Left kidney (tissue), 1 donor: ENCODE measurements at regions not wholly inside any gene's neighbourhood (a gene's known extent, or its start where the extent isn't known, plus 50 kb on each side); places are given as distances from the start of the nearest gene placed in this dataset.

Source experiments
- DNase-seq: peaks from one replicate; pipeline ENCODE4 v3.0.0-alpha.2; 2013

DNA sequence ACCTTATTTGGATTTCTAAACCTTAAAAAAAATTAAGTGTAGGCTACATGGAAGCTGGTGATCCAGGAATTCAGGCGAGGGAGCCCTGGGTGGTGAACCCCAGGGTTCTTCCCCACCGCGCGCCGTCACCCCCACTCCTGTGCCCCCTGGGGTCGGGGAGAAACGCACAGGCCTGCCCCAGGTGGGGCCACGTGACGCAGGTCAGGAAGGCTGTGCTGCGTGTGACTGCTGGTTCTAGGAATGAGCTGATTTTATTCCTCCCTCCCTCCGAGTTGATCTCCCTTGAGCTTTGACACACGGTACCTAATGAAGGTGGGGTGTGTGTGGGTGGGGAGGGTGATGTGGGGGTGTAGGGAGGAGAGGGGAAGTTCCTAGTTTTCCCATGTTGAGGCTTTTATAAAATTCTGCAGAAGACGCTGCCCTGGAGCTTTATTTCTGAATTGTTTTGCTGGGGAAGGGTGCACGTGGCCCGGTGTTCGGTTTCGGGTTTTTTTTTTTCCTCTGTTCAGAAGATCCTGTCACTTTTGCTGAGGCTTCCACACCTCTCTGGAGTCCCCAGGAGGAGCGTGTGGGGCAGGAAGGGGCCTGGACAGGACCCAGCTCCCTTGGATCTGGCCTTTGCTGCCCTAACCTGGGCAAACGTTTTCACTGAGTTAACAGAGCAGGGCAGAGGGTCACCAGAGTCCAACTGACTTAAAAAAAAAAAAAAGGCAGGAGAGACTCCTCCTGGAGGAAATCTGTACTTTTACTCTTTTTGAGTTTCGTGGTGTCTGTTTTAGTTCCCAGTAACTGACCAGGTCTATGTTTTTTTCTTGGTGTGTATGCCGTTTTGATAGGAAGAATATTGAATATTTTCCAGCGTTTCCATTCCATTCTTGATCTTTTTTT, 55.8 kb upstream of the GSE1 start:
- DNase-seq = no peak

DNA sequence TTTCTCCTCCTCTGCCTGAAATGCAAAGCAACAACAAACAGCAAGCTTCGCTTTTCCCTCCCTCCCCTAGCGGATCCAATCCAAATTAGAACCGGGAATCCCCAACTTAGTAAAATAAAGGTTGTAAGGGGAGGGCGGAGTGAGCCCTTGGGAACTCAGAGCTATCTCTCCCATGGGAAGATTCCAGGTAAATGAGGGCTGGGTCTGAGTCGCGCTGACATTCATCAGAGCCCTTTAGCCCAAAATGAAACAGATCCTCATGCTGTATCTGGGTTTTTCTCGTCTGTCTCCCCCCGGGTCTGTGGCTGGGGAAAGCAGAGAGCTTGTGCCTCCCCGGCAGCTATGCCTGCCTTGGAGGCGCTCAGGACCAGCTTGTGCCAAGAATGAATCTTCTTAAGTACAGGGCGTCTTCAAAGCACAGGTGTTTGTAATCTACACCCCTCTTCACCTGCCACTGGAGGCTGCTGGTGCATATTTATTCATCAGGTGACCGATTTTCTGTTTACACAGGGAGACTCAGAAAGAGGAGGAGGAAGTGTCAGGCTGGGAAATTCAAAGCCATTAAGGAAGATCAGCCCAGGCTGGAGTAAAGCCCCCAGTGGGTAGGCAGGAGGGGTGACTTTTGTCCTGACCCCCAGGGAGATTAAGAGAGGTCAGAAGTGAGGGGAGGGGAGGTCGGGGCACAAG, 55.0 kb upstream of the GSE1 start:
- DNase-seq = no peak

DNA sequence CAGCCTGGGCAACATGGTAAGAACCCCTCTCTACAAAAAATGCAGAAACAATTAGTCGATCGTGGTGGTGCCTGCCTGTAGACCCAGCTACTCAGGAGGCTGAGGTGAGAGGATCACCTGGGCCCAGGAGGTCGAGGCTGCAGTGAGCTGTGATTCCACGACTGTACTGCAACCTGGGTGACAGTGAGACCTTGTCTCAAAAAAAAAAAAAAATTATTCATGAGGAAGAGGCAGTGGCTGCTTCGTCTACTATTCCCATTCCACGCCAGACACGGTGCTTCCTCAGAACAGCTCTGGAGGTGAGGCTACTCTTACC, 52.2 kb upstream of the GSE1 start:
- no peak for DNase-seq

DNA sequence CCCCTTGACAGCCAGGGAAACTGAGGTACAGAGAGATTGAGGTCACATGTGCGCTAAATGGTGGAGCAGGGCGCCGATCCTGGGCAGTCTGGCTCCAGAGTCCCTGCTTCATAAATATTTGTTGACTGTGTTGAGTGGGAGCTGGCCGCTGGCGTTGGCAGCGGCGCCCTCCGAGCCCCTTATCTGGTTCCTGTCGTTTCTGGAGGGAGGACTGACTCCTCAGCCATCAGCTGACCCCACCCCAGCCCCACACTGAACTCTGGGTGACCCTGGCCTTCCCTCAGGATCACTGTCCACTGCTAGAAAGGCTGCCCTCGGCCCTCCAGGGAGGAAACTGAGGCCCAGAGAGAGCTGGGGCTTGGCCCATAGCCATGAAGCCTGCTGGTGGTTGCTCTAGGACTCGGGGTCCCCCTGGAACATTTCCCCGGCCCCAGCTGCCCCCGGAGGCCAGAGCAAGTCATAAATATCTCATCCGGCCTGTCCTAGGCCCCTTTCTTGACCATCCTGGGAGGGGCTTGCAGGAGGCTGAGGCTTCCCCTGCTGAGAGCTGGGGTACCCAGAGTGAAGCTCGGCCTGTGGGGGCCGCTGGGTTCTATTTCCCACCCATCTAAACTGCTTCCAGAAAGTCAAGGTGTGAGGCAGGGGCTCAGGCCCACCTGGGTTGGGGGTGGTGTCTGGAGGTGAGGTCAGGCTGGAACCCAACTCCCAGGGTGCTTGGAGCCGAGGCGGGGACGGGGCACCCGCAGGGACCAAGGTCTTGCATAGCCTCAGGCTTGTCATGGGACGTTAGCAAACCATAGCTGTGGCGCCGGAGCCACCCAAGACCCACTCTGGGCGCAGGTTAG, 51.7 kb upstream of the GSE1 start:
- no peak for DNase-seq

DNA sequence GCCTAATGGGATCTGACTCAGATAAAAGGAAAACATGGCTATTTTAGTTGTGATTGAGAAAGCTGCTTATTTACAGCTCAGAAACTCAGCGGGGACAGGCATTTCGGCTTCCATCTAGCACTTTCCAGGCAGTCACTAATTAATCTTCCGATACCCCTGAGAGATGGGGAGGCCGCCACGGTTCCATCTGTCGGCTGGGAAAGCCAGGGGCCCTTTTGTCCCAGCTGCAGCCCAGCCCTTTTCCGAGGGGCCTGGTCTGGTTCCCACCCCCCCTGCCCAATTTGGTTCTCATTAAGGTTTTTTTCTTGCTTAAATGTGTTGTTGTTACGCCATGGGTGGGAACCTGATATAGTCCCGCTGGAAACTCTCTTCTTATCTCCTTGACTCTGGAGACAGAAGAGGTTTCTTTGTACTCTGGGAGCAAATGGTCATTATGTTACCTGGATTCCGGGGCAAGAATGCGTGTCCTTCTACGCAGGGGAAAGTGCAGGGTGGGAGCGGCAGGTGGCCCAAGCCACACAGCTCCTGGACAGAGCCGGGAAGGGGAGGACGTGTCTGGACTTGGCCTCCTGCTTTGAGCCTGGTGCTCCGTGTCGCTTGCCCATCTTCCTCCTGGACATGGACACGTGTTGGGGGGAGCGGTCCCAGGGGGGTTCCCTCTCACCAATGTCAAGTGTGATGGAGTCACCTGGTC, 50.9 kb upstream of the GSE1 start:
- DNase-seq = no peak

DNA sequence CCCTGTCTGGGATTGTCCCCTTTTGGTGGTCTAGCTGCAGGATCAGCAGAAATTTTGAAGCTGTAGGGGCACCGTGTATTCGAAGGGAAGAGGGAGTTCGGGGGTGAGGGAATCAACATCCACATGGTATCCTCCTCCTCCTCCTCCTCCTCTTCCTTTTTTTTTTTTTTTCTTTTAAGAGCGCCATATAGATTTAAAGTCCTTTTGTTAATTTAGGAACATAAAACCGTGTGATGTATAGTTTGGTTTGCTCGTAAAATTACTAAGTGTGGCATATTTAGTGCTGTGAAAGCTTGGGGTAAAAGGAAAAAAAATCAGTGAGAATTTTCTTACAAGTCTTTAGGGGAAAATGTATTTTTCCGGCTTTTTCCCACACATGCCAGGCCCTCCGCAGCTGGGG, 50.1 kb upstream of the GSE1 start:
- no peak for DNase-seq
